RCC 7860 (cell line): ENCODE measurements at regions not wholly inside any gene's neighbourhood (a gene's known extent, or its start where the extent isn't known, plus 50 kb on each side); places are given as distances from the start of the nearest gene placed in this dataset.

Experiments
- DNase-seq: peaks from one replicate; pipeline ENCODE4 v3.0.0-alpha.2; 2015; ENCODE audit warnings: low spot score
- FAIRE-seq: peaks from 2 replicates; lab custom pipeline; 2012; peaks lifted over from hg19 to GRCh38; lab: Jason Lieb, UNC

DNA sequence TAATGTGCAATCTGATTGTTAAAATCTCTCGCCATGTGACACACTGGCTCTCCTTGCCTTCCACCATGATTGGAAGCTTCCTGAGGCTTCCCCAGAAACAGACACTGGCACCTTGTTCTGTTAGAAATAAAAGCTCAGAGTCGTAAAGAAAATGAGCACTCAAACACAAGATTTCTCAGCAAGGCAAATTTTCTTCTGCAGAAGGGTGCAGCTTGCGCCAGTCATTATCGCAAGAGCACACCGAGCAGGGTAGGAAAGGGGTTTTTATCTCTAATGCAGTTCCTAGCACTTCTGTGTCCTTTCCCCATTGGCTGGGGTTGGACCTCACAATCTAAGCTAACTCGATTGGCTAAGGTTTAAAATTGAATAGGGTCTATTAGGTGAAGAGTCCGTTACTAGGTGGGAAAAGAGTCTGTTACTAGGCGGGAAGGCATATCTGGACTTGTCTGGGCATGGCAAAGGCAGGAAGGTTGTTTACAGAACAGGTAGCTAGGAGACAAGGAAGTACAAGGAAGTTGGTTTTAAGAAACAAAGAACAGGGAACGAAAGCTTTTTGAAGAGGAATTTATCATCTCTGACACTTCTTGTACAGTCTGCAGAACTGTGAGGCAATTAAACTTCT, 62.6 kb upstream of the BICD1 start:
- no peak for DNase-seq
- no peak for FAIRE-seq

DNA sequence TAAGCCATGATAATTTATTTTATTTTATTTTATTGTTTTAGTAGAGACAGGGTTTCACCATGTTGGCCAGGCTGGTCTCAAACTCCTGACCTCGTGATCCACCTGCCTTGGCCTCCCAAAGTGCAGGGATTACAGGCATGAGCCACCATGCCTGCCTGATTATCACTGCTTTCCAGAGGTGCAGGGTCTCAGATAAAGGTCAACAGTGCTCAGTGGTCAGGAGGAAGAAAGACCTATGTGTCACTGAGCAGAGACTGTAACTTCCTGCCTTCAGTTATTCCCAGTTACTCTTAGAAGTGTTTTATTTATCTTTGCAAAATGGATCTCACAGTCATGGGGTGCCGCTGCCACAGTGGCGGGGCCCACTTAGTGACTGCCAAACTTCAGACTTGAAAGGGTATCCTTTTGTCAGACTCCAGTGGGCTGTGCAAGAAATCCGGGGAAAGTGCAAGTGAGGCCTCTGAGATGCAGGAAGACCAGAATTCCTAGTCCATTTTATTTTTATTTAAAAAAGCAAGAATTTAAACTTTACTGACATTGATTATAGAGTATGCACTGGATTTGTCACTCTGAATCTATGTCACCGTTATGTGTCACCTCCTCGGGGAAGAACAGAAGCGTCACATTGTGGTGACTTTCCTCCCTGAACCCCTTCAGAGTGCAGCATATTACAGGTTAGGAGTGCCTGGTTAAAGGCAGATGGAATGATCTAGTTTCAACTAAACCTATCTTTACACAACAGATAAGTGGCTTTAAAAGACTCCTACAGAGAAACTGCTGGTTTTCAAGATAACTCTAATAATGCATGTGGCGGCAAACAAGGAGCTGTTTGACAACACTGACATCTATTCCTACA, 59.1 kb upstream of the BICD1 start:
- FAIRE-seq (no peak), DNase-seq (no peak)

GRCh38 chr12:32048791-32049190, 57.9 kb upstream of the BICD1 start:
- no peak for FAIRE-seq

DNA sequence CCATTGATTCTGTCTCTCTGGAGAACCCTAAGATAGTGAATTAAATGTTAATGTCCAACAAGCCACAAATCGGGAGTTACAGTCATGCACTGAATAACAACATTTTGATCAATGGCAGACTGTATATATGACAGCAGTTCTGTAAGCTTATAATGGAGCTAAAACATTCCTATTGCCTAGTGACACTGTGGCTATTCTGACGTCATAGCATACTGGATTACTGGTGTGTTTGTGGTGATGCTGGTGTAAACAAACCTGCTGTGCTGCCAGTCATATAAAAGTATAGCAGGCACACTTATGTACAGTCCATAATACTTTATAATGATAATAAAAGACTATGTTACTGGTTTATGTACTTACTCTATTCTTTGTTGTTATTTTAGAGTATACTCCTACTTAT, 56.7 kb upstream of the BICD1 start:
- no peak for FAIRE-seq

More at GRCh38 chr12:32048791-32049190, 57.9 kb upstream of the BICD1 start:
- DNase-seq, result no peak

DNA sequence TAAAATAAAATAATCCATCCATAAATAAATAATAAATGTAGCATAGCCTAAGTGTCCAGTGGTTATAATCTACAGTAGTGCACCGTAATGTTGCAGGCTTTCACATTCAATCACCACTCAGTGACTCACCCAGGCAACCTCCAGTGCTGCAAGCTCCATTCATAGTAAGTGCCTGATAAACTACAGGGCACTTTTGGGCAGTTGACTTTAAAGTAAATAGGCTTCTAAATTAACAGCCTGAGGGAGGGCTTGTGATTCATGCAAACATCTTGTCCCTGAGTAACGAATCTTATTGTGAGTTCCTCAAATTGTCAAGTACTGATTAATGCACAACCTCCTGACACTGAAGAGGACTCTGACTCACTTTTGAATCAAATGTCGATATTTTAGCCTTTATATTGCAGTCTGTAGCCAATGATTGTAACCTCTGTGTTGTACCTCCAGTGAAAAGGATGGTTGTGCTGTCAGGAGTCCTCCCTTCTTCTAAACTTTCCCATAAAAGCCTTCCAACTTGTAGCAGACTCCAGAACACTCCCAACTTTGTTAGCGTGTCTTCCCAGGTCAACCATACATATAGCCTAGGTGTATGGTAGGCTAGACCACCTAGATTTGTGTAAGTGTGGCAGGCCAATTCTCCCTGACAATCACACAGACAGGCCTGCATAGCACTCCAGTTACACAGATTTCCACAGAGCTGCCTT, 55.0 kb upstream of the BICD1 start:
- FAIRE-seq (peak; percentile 90), DNase-seq (peak; percentile 93)

More for the DNA sequence above, 56.7 kb upstream of the BICD1 start:
- no peak for DNase-seq

GRCh38 chr12:32052212-32052713, 54.4 kb upstream of the BICD1 start:
- DNase-seq (no peak), FAIRE-seq (no peak)

- FAIRE-seq, result no peak
These were observed 52.6 kb upstream of the BICD1 start for GRCh38 chr12:32053881-32054624.

More at GRCh38 chr12:32053881-32054624, 52.6 kb upstream of the BICD1 start:
- DNase-seq, result no peak
